PC-9 (cell line): ENCODE measurements at regions not wholly inside any gene's neighbourhood (a gene's known extent, or its start where the extent isn't known, plus 50 kb on each side); places are given as distances from the start of the nearest gene placed in this dataset.

Source experiments
- BruUV-seq: library from RNA; stranded (reverse); fragments of 400-500 nt; replicated peaks from 2 replicates; lab custom pipeline; 2021; lab: Mats Ljungman, UMichigan
- CTCF ChIA-PET: fragments of 300-600 bp; sonication (Branson Sonifier 250); formaldehyde crosslinking; loops from one replicate; lab custom pipeline; 2022; ENCODE audit warnings: antibody characterized with exemption; lab: Charles Lee
- POLR2A ChIA-PET: fragments of 300-600 bp; sonication (Branson Sonifier 250); formaldehyde crosslinking; loops from one replicate; lab custom pipeline; 2022; ENCODE audit warnings: antibody characterized with exemption; ENCODE audit not compliant: unreplicated experiment; lab: Charles Lee
- DNase-seq, 2 experiments: peaks; one replicate each; pipeline versions ENCODE4 v3.0.0 to v3.0.0-alpha.2; 2015 to 2022; ENCODE audit warnings: mixed read lengths in 1 of 2
- H2AFZ ChIP-seq: fragments of 200-600 bp; sonication (generic); 2 replicates; pipeline ENCODE4 v1.8.1; 2017; ENCODE audit warnings: antibody characterized with exemption
- H3F3A ChIP-seq: fragments of 200-600 bp; sonication (generic); 2 replicates; pipeline ENCODE4 v1.8.1; 2017; ENCODE audit warnings: antibody characterized with exemption, mild to moderate bottlenecking, low read depth; ENCODE audit not compliant: insufficient read depth
- H3K27ac ChIP-seq: fragments of 200-600 bp; sonication (generic); 2 replicates; pipeline ENCODE4 v1.6.1; 2016; ENCODE audit warnings: mixed run types
- H3K27me3 ChIP-seq: fragments of 200-600 bp; sonication (generic); 2 replicates; pipeline ENCODE4 v1.6.1; 2016; ENCODE audit warnings: low read depth, mixed run types; ENCODE audit not compliant: insufficient read depth
- H3K36me3 ChIP-seq: fragments of 200-600 bp; sonication (generic); 2 replicates; pipeline ENCODE4 v1.6.1; 2016; ENCODE audit warnings: low read depth, mixed run types
- H3K4me1 ChIP-seq: fragments of 200-600 bp; sonication (generic); replicated peaks from 2 replicates; pipeline ENCODE4 v1.6.1; 2016; ENCODE audit warnings: mixed run types; ENCODE audit not compliant: insufficient read depth
- H3K4me2 ChIP-seq: fragments of 200-600 bp; sonication (generic); 2 replicates; pipeline ENCODE4 v1.6.1; 2017; ENCODE audit warnings: mixed run types
- H3K4me3 ChIP-seq: fragments of 200-600 bp; sonication (generic); 2 replicates; pipeline ENCODE4 v1.6.1; 2016; ENCODE audit warnings: mixed run types
- H3K79me2 ChIP-seq: fragments of 200-600 bp; sonication (generic); 2 replicates; pipeline ENCODE4 v1.6.1; 2017; ENCODE audit warnings: low read depth, mixed run types
- H3K9me2 ChIP-seq: fragments of 200-600 bp; sonication (generic); 2 replicates; pipeline ENCODE4 v1.8.1; 2017; ENCODE audit warnings: mild to moderate bottlenecking; ENCODE audit not compliant: insufficient read depth
- H3K9me3 ChIP-seq: fragments of 200-600 bp; sonication (generic); 2 replicates; pipeline ENCODE4 v1.8.1; 2016; ENCODE audit warnings: low read depth; ENCODE audit not compliant: insufficient read depth
- H4K20me1 ChIP-seq: fragments of 200-600 bp; sonication (generic); 2 replicates; pipeline ENCODE4 v1.8.1; 2017; ENCODE audit not compliant: insufficient read depth
- CTCF ChIP-seq: fragments of 200-600 bp; sonication (generic); conservative IDR thresholded peaks from 2 replicates; pipeline ENCODE4 v1.6.1; 2017; ENCODE audit warnings: mixed run types, antibody characterized with exemption, mild to moderate bottlenecking, moderate library complexity
- EZH2 ChIP-seq: fragments of 200-600 bp; sonication (generic); IDR thresholded peaks from 2 replicates; pipeline ENCODE4 v1.8.0; 2017; ENCODE audit warnings: antibody characterized with exemption, low read depth
- intact Hi-C: fragments of 100-400 bp; cut with micrococcal nuclease; formaldehyde crosslinking; loops from one replicate; pipeline ENCODE4 v1.10.0; 2022; ENCODE audit not compliant: unreplicated experiment

- Histone ChIP-seq H3K4me1 (no peaks in the 10 kb centered on the region), H3K27ac (no peak overlapping the region), H4K20me1 (no peaks in the 10 kb centered on the region), H3K27me3 (no peaks in the 10 kb centered on the region), H3K79me2 (no peaks in the 10 kb centered on the region), H3K9me3 (no peaks in the 10 kb centered on the region), H3K4me3 (no peak overlapping the region), H2AFZ (no peak overlapping the region), H3F3A (no peaks in the 10 kb centered on the region), H3K9me2 (no peaks in the 10 kb centered on the region), H3K36me3 (no peaks in the 10 kb centered on the region), H3K4me2 (no peak overlapping the region)
- CTCF ChIA-PET: no interaction called here
- no TSS peak for BruUV-seq
- no peak for DNase-seq
- intact Hi-C loops: loop anchor here (5.0 kb wide), 1 partner anchor 483 kb away; no protein-coding TSS in a partner anchor
- POLR2A ChIA-PET: no interaction called here
- TF ChIP-seq CTCF (no peak), EZH2 (no peak)
Observed at GRCh38 chr12:63318933-63319332, 167.9 kb upstream of the AVPR1A start.

- no peak overlapping the region for H3K4me3 ChIP-seq
- no peak for TF ChIP-seq EZH2
- no peak for TF ChIP-seq CTCF
- no peaks in the 10 kb centered on the region for H3K27me3 ChIP-seq
- no peaks in the 10 kb centered on the region for H3K36me3 ChIP-seq
- intact Hi-C loops: loop anchor here (5.0 kb wide), 1 partner anchor 484 kb away; no protein-coding TSS in a partner anchor
- DNase-seq: no peak
- H3K27ac ChIP-seq: no peak overlapping the region
- H3F3A ChIP-seq: no peaks in the 10 kb centered on the region
- no peaks in the 10 kb centered on the region for H4K20me1 ChIP-seq
- ChIA-PET POLR2A (no interaction called here), CTCF (no interaction called here)
- H3K9me3 ChIP-seq: no peaks in the 10 kb centered on the region
- no TSS peak for BruUV-seq
- no peak overlapping the region for H2AFZ ChIP-seq
- no peaks in the 10 kb centered on the region for H3K79me2 ChIP-seq
- no peak overlapping the region for H3K4me2 ChIP-seq
- no peaks in the 10 kb centered on the region for H3K9me2 ChIP-seq
- no peaks in the 10 kb centered on the region for H3K4me1 ChIP-seq
Observed at GRCh38 chr12:63318313-63318712, 167.3 kb upstream of the AVPR1A start.

- POLR2A ChIA-PET: no interaction called here
- CTCF ChIA-PET: no interaction called here
- intact Hi-C loops: loop anchor here (5.0 kb wide), 1 partner anchor 484 kb away; no protein-coding TSS in a partner anchor
- no peaks in the 10 kb centered on the region for H3K27me3 ChIP-seq
- no peak overlapping the region for H3K4me2 ChIP-seq
- no peaks in the 10 kb centered on the region for H3K9me3 ChIP-seq
- no peak for TF ChIP-seq CTCF
- TF ChIP-seq EZH2: no peak
- H3K4me3 ChIP-seq: no peak overlapping the region
- H4K20me1 ChIP-seq: no peaks in the 10 kb centered on the region
- H3F3A ChIP-seq: no peaks in the 10 kb centered on the region
- no peaks in the 10 kb centered on the region for H3K4me1 ChIP-seq
- no peak overlapping the region for H3K27ac ChIP-seq
- no peak overlapping the region for H2AFZ ChIP-seq
- H3K79me2 ChIP-seq: no peaks in the 10 kb centered on the region
- no TSS peak for BruUV-seq
- no peak for DNase-seq
- H3K9me2 ChIP-seq: no peaks in the 10 kb centered on the region
- no peaks in the 10 kb centered on the region for H3K36me3 ChIP-seq
Observed at GRCh38 chr12:63317880-63318279, 166.9 kb upstream of the AVPR1A start.
